HG02610 (cell line): ENCODE measurements at regions not wholly inside any gene's neighbourhood (a gene's known extent, or its start where the extent isn't known, plus 50 kb on each side); places are given as distances from the start of the nearest gene placed in this dataset.

Experiments
- ATAC-seq: cut with Tn5 transposase; IDR thresholded peaks from one replicate; pipeline ENCODE4 v1.9.1; 2021; ENCODE audit warnings: mild to moderate bottlenecking, moderate library complexity; ENCODE audit not compliant: unreplicated experiment

DNA sequence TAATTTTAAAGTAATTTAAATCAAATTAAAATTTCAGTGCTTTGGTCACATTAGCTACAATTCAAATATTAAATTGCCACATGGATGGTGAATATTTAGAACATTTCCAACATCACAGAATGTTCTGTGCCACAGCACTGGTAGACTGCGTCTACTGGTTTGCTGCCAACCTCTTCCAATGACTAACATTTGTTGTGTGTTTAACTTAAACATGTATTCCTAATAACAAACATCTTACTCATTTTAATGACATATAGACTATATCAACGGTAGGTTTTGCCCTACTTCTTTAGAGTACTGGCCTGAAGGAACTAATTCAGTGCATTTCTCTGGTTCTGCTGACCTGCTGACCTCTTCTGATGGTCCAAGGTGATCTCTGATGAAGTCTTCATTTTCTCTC is 157.6 kb downstream of the DCK start:
- no peak for ATAC-seq

DNA sequence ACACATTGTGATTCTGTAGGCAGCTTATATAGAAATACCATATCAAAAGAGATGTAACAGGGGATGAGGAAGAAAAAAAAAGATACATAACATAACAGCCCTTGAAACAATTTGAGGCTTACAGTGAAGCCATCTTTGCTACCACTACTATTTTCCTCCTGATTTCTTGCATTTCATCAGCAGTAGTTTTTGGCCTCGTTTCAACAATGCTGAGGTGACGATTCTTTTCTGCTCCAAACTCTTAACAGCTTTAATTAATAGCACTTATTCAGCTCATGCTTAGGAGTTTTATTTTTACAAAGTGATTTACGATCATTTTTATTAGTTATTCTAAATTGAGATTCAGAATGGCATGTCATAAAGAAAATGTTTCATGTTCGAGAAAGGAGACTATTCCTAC is 163.2 kb downstream of the DCK start:
- ATAC-seq: no peak

DNA sequence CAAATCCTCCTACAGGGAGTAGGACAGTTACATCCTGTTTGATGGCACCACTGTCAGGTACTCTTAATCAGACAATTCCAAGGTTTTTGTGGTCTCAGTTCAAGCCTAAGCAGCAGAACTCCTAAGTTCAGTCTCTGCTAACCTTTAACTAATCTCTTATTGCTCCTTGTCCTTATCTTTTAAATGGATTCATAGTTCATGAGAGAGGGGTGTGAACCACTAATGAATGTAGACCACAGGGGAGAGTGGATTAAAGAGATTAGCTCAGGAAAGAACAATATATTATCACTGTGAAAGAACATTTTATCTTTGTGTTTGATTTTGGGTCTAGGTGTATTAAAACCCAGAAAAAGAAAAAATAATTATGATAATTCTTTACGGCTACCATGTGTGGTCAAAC is 168.9 kb downstream of the DCK start:
- ATAC-seq: no peak

DNA sequence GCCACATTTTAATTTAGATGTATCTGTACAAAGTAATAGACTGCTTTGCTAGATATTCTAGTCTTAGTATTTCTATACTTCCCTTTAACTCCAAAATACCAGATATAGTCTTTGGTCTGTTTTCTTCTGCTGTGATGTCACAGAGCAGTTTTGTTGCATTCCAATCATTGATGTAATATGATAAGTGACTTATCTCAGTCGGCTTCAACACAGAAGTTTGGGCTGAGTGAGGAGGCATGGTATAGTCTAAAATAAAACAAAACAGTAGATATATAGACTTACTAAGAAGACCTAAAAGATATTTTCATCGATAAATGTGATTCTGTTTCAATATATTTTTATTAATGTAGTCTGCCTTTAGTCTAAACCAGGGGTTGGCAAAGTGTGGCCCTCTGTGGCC is 169.9 kb downstream of the DCK start:
- no peak for ATAC-seq

DNA sequence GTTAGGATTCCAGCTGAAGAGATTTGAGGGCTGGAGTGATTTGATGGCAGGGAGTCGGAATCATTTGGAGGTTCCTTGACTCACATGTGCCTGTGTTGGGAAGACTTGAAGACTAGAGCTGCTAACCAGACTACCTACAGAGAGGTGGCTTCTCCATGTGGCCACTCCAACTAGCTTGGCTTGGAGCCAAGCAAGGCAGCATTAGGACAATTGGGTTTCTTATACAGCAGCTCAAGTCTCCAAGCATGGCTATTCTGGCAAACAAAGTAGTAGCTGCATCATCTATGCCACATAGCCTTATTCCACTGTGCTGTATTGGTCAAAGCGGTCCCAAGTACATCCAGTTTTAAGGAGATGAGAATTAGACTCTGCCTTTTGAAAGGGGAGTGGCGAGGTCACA is 171.7 kb upstream of the SLC4A4 start:
- no peak for ATAC-seq

DNA sequence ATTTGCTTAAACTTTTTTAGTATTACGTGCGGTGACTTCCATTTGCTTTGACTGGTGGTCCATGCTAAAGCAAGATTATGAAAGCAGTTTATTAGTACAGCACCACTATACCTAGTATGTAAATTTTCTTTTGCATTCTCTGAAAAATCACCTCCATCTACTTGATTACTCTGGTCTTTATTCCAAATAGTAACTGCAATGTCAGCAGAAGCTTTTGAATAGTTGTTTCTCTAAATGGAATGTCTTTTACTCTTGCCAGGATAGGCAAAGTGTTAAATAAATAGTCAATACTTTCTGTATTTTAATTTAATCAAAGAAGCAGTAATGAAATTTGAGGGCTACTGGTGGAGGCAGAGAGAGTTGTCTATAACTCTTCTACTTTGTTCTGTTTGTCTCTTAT is 167.2 kb upstream of the SLC4A4 start:
- no peak for ATAC-seq

DNA sequence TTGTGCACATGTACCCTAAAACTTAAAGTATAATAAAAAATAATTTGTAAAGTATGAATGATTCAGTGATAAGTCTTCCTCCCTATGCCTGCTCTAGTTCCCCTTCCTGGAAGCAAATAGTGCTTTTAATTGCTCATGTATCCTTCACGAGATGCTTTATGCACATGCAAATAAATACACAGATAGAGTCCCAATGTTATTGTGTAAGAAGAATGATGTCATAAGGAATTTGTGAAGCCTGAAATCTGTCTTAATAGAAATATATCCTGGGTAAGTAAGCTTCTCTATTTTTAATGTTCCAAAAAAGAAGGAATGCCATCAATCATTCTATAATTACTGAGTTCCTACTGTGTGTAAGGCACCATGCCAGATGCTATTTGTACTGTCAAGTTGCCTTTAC is 157.5 kb upstream of the SLC4A4 start:
- no peak for ATAC-seq

DNA sequence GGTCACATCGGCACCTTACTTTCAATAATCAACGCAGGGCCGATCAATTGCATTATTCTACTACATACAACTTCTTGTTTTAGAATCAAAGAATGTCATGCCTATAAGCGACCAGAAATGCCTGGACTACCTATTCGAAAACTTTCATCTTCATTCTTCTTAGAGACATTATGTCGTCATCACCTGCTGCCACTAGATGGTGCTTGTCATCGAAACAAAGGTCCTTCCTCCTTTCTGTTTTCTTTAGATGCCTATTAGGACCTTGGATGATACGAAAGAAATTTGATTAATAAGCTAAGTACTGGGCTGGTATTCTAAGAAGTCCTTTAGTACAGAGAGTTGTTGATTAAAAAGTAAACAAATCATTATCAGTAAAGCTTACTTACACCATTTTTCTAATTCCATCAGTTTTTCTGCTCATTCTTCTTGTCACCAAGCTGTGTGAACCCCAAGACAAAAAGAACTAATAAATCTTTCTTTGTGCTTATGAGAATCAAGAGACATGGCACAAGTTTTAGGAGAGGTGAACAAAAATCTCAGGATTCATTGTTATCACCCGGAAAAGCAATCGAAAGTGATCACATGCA is 154.5 kb upstream of the SLC4A4 start:
- ATAC-seq: peak; percentile 70

DNA sequence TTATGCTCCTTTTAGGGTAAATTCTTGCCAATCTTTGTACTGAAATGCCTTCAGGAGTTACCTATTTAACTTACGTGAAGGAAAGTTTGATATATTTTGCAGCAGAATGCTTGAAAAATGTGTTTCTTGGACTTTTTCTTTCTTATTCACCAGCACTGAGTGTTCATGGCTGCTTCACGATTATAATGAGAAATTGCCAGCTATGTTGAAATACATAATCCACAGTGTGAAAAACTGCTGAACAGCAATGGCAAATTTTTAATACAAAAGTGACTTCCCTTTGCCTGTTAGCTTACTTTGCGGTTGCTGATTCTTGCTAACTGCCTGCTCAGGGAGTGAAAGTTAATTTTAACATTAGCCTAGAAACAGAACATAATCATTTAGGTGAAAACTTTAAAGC is 153.8 kb upstream of the SLC4A4 start:
- no peak for ATAC-seq

DNA sequence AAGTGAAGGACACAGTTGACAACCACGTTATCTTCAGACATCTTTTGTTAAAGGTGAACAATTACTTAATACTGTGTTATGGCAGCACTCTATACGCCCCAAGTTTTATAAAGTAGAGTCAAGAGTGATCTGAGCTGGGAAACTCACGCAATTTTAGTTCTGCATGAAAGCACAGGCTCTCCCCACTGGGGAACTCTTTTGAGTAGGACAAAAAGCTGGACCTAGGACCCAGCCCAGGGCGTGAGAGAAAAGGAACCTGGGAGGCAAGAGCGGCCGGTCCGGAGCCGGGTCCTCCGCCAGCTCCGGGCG is 152.6 kb upstream of the SLC4A4 start:
- ATAC-seq: no peak

DNA sequence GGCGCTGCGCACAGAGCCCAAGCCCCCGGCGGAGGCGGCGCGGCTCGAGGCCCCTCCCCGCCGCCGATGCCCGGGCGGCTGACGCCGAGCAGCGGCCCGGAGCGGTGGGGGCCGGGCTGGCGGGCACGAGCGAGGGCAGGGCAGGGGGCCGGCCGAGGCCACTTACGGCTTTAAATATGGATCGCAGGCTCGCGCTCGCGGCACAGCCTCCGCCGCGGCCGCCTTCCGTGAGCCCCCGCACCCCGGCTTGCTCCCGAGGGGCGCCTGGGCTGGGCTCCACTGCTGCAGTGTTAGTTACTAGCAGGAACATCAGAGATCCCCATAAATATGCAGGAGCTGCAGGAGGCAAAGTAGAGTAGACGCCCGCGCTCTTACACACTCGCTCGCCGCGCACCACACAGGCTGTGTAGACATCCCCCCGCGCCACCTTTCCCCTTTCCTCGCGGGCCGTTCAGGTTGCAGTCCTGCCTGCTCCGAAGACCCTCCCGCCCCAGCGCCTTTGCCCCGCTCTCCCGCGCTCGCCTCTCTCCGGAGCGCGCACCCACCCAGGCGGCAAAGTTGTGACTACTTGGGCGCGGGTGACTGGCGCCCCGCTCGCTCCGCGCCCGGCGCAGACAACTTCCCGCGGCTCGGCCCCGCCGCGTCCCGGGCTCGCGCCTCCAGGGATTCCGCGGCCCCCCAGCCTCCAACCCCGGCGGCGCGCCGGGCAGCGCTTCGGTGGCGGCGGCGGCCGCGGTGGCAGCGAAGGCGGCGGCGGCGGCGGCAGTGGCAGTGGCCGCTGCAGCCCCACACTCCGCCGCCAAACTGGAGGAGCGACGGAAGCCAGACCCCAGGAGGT is 152.0 kb upstream of the SLC4A4 start:
- ATAC-seq: peak; percentile 35

DNA sequence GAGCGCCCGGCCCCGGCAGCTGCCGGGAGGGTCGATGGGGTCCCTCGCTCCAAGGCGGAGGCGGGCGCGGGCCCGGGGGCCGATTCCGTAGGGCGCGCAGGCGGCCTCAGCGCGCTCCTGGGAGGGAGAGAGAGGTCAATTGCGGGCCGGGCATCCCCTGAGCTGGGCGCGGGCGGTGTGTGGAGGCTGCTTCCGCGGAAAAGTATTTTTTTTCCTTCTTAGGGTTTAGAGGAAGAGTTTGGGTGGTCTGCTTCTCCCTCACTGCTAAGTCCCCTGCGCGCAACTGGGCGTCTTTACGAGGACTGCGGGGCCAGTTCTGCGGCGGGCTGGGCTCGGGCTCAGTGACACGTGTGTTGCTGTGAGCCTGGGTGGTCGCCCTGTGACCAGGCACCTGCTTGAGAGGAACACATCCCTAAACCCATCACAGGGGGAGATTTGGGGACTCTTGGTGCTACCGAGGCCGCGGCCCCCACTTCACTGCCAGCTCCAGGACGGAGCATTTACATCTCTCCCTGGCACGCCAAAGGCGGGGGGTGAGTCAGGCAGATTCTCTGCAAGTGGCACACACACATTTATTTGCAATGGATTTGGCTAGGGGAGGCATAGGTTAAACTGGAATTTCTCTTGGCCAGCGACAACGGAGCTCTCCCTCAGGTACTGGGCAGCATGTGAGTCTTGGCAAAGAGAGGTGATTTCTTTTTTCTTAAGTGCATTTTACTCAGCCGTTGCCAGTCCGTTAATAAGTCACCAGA is 151.2 kb upstream of the SLC4A4 start:
- ATAC-seq: peak; percentile 23

DNA sequence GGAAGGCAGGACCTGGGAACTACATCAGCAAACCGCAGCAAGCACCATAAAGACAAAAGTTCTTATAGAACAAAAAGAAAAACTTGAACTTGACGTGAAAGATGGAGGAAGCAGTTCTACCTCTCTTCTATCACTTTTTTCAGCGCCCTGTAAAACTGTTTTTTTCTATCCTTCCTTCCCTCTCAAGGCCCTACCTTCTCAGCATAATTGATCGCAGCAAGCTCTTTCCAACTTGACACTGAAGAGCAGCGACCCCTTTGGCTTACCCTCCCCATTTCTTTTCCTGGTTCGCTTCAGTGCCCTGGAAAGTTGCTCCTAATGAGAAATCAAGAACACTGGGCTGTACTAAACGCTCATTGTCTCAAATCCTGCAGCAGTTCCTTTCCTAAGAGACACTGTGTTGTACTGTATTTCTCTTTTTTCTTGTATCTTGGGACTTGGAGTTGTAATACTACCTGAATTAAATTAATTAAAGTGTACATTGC is 150.6 kb upstream of the SLC4A4 start:
- no peak for ATAC-seq

DNA sequence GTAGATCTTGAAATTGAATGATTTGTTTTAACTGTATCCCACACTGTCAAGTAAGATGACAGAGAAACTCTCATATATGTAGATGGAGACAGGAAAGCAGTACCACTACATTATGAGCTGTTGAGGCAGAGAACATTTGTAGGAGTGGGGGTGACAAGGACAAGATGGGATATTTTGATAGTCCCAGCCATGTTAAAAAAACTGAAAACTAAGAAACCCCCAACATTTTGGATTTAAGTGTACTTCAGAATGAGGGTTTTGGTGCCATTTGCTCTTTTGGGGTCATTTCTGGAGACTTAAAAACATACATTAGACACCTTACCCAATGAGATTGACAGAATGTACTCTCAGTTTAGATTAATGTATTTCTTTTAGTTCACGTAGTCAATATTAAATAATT is 149.9 kb upstream of the SLC4A4 start:
- no peak for ATAC-seq

DNA sequence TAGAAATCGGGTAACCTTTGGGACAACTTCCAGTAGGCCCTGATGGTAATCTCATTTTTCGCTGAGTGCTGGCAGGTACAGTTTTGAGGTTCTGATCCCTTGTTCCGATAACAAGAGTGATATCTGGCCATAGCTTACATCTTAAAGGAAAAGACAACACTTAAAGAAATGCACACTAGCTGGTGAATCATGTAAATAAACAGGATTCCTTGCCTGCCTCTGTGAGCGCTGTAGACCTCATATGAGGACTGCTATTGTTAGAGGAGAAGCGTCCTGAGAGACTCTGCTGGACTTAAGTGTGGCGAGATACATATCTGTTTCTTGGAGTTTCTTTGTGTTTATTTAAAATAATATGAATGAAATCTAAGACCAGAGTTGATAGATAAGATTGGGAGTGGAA is 149.3 kb upstream of the SLC4A4 start:
- no peak for ATAC-seq

DNA sequence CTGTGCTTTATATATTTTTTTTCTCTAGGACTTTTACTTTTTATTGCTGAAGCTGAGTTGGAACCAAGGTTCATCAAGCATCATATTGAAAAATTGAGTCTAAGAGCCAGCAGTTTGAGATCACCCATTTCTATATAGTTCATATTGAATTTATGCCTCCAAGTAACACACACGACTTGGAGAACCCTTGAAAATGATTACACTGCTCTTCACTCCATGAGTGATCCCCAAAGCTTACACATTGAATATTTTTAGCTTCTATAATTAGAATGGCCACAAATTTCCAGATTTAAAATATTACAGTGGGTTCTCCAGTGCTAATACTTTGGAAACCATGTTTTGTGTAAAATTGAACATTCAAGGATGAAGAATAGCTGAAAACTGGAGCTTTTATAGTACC is 144.4 kb upstream of the SLC4A4 start:
- ATAC-seq: no peak

DNA sequence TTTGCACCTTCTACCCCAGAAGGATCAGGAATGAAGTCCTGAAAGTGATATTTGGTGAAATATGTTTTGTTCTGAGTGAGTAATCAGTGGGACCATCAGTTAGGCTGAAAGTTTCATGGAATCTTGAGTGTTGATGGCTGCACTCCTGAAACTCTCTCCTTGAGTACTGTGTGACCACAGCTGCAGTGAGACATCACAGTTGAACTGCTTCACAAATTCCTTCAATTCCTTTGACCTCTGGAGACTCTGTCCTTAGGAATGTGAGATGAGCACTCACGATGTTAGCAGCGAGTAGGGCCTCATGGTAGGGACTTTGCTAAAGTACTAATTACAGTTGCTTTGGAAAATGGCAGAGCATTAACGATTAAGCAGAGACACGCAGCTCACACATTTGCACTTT is 142.9 kb upstream of the SLC4A4 start:
- ATAC-seq: no peak

DNA sequence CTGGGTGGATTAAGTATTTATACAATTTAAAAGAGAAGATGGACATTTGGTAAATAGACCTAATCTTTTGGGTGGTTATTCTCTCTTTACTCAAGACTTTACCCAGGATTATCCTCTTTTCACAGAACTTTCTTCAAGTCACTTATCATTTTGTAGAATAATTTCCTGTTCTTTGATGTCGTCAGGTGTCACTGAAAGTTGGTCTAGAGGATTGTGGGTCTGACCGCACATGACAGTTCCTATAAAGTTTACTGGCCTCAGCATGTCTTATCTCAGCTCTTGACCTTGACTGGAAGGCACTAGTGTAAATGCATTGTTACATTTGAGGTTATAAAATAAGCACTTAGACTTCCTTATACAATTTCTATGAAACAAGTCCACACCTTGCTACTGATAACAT is 139.9 kb upstream of the SLC4A4 start:
- no peak for ATAC-seq

DNA sequence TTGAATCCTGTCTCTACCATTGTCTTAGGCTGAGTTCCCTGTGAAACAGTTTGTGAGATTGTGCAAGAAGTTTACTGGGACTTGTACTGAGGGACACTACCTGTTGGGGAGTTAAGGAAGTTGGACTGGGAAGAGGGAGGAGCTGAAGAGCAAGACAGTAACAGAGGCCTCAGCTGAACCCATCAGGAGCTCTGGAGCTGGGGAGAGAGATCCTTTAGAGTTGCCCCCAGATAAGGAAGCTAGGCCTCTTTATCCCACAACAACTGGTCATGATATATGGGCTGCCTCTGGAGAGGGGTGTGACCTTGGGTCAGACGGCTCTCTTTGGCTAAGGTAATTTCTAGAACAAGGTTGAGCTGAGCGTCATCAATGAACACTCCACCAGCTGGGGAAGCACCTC is 137.8 kb upstream of the SLC4A4 start:
- no peak for ATAC-seq

DNA sequence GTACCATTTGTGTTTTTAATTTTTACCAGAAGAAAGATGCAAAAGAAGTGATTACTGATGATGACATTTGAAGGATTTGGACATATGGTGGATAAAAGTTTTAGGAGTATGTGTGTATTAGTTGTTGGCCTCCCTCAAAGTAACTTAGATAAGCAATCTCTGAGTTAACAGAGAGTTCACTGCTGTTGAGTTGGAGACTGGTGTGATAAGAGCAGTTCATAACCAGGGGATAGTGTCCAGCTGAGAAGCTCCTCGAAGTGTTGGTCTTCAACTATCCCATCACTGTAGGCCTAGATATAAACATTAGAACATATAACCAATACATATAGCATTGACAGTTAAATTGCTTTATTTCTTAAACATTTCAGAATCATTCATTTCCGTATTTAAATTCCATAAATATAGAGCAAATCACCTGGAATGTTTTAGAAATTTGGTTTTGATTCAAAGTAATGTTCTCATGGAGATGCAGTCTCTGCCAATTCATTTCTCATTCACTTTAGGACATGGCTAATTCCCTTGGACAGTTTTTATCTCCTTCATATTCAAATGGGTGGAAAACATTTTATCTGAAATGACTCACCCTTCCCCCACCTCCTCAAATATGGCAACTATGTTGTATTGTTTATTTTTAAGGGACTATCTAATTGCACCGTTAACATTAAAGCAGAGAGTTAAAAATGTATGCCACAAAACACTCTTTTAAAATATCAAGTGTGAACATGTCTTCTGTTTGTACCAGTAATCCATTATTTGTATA is 136.8 kb upstream of the SLC4A4 start:
- ATAC-seq: no peak

DNA sequence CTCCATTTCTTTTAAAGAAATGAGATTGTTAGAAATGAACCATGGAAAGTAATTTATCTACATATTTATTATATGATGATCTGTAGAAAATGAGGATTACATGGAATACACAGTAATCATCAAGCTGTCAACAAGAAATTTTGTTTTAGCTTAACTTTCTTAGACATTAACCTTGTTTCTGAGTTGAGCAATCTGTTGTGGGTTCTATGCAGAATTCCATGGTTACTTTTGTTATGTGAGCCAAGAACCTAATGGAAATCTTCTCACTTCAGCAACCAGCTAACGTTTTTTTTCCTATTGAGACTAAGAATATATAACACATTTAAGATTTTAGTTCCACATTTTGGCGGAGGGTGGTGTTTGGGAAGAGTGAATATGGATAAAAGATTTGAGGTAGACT is 136.1 kb upstream of the SLC4A4 start:
- ATAC-seq: no peak
